Uterus (tissue), 3 donors: ENCODE measurements at regions not wholly inside any gene's neighbourhood (a gene's known extent, or its start where the extent isn't known, plus 50 kb on each side); places are given as distances from the start of the nearest gene placed in this dataset.
"Not testable (repeated sequence)": the region's sequence is repeated elsewhere in the genome, so short reads cannot be mapped to it uniquely, and the experiment has no call there.

Experiments used
- DNase-seq, 2 donors: peaks; one replicate each; pipeline ENCODE4 v3.0.0-alpha.2; 2019 to 2020
- H3K27ac ChIP-seq, 2 donors: fragments of 200-600 bp; sonication (generic); 1 replicate in 1 of 2; 2 replicates in 1 of 2; pipeline ENCODE4 v1.5.1; 2016 to 2018
- H3K27me3 ChIP-seq, 2 donors: fragments of 200-600 bp; sonication (generic); one replicate each; pipeline ENCODE4 v1.5.1; 2018 to 2019; ENCODE audit warnings: control low read depth in 1 of 2
- H3K36me3 ChIP-seq, 2 donors: fragments of 200-600 bp; sonication (generic); one replicate each; pipeline ENCODE4 v1.5.1; 2019; ENCODE audit warnings: control low read depth in 1 of 2
- H3K4me1 ChIP-seq, 2 donors: fragments of 200-600 bp; sonication (generic); one replicate each; pipeline ENCODE4 v1.5.1; 2018 to 2019; ENCODE audit warnings: control low read depth in 1 of 2
- H3K4me3 ChIP-seq, 2 donors: fragments of 200-600 bp; sonication (generic); 1 replicate in 1 of 2; 2 replicates in 1 of 2; pipeline ENCODE4 v1.5.1; 2018 to 2019; ENCODE audit warnings: mild to moderate bottlenecking in 1 of 2
- H3K9me3 ChIP-seq, 2 donors: fragments of 200-600 bp; sonication (generic); one replicate each; pipeline ENCODE4 v1.5.1; 2019; ENCODE audit warnings: control low read depth in 1 of 2
- CTCF ChIP-seq, 4 experiments: fragments of 200-600 bp in 2 of 4; fragments of 450-650 bp in 2 of 4; sonication (generic) in 2 of 4; IDR thresholded peaks; one replicate each; pipeline ENCODE4 v1.5.1; 2016 to 2019; ENCODE audit warnings: antibody characterized with exemption in 4 of 4, mild to moderate bottlenecking in 2 of 4, moderate library complexity in 1 of 4
- POLR2A ChIP-seq, 2 donors: fragments of 450-650 bp; IDR thresholded peaks; one replicate each; pipeline ENCODE4 v1.6.1; 2016; ENCODE audit warnings: antibody characterized with exemption in 2 of 2, mild to moderate bottlenecking in 1 of 2, moderate library complexity in 1 of 2
- intact Hi-C: fragments of 100-400 bp; cut with DNase I; formaldehyde crosslinking; loops from one replicate; pipeline ENCODE4 v1.15.1; 2023; ENCODE audit warnings: low total_unique reads
- donor health status: DM: yes; HTN: yes; CAD: no.

- no peak for TF ChIP-seq POLR2A (IDR thresholded peaks at IDR 0.05)
- TF ChIP-seq CTCF (IDR thresholded peaks at IDR 0.05), result no peak
- Histone ChIP-seq H3K9me3 (no peaks in the 10 kb centered on the region), H3K4me1 (no peaks in the 10 kb centered on the region), H3K27ac (no peak overlapping the region), H3K4me3 (no peak overlapping the region), H3K27me3 (no peaks in the 10 kb centered on the region), H3K36me3 (no peaks in the 10 kb centered on the region)
- DNase-seq, result no peak
- intact Hi-C loops, result no loop called here
These were observed 147.3 kb downstream of the DUSP10 start for GRCh38 chr1:221594576-221594975.

GRCh38 chr1:221598122-221598521 lies 143.8 kb downstream of the DUSP10 start:
- TF ChIP-seq POLR2A (IDR thresholded peaks at IDR 0.05) (no peak), CTCF (IDR thresholded peaks at IDR 0.05) (no peak)
- no peaks in the 10 kb centered on the region for H3K4me1 ChIP-seq
- H3K9me3 ChIP-seq, result no peaks in the 10 kb centered on the region
- H3K36me3 ChIP-seq, result no peaks in the 10 kb centered on the region
- no peak overlapping the region for H3K27ac ChIP-seq
- H3K4me3 ChIP-seq, result no peak overlapping the region
- intact Hi-C loops, result no loop called here
- no peak for DNase-seq
- H3K27me3 ChIP-seq, result no peaks in the 10 kb centered on the region

- intact Hi-C loops, result no loop called here
These were observed 140.7 kb downstream of the DUSP10 start for GRCh38 chr1:221601166-221601565.

DNA sequence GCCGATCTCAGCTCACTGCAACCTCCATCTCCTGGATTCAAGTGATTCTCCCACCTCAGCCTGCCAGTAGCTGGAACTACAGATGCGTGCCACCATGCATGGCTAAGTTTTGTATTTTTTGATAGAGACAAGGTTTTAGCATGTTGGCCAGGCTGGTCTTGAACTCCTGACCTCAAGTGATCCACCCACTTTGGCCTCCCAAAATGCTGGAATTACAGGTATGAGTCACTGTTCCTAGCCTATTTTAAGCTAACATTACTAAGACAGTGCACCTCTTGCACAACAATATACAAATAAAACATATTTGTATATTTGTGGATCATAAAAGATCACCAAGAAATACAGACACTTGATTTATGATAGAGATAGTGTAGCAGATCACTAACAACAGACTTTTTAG lies 139.1 kb downstream of the DUSP10 start:
- Histone ChIP-seq H3K4me3 (no peak overlapping the region), H3K4me1 (no peaks in the 10 kb centered on the region), H3K27ac (no peak overlapping the region), H3K9me3 (no peaks in the 10 kb centered on the region), H3K36me3 (no peaks in the 10 kb centered on the region), H3K27me3 (no peaks in the 10 kb centered on the region)
- TF ChIP-seq CTCF (IDR thresholded peaks at IDR 0.05), result no peak
- no peak for TF ChIP-seq POLR2A (IDR thresholded peaks at IDR 0.05)
- intact Hi-C loops, result no loop called here
- DNase-seq, result no peak

More at GRCh38 chr1:221601166-221601565, 140.7 kb downstream of the DUSP10 start:
- Histone ChIP-seq H3K27me3 (no peaks in the 10 kb centered on the region), H3K4me3 (no peak overlapping the region), H3K4me1 (no peaks in the 10 kb centered on the region), H3K9me3 (no peaks in the 10 kb centered on the region), H3K27ac (no peak overlapping the region), H3K36me3 (no peaks in the 10 kb centered on the region)
- no peak for DNase-seq
- no peak for TF ChIP-seq CTCF (IDR thresholded peaks at IDR 0.05)
- TF ChIP-seq POLR2A (IDR thresholded peaks at IDR 0.05), result no peak

DNA sequence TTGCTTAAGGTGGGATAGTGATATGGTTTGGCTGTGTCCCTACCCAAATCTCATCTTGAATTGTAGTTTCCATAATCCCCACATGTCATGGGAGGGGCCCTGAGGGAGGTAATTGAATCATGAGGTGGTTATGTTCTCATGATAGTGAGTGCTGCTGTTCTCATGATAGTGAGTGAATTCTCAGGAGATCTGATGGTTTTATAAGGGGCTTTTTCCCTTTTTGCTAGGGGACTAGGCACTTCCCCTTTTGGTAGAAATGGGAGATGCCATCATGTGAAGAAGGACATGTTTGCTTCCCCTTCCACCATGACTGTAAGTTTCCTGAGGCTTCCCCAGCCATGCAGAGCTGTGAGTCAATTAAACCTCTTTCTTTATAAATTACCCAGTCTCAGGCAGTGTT lies 137.5 kb downstream of the DUSP10 start:
- DNase-seq, H3K27ac ChIP-seq, H3K9me3 ChIP-seq, H3K36me3 ChIP-seq, H3K4me1 ChIP-seq, H3K27me3 ChIP-seq, H3K4me3 ChIP-seq, intact Hi-C loops: not testable (repeated sequence)

DNA sequence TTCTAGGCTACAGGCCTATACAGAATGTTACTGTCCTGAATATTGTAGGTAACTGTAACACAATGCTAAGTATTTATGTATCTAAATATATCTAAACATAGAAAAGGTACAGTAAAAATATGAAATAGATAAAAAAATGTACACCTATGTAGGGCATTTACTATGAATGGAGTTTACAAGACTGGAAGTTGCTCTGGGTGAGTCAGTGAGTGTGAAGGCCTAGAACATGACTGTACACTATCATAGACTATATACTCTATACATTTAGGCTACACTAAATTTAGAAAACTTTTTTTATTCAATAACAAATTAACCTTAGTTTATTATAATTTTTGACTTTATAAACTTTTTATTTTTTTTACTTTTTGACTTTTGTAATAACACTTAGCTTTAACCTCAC lies 136.9 kb downstream of the DUSP10 start:
- Histone ChIP-seq H3K4me3 (no peak overlapping the region), H3K27me3 (no peaks in the 10 kb centered on the region), H3K9me3 (no peaks in the 10 kb centered on the region), H3K4me1 (no peaks in the 10 kb centered on the region), H3K27ac (no peak overlapping the region), H3K36me3 (no peaks in the 10 kb centered on the region)
- no peak for TF ChIP-seq POLR2A (IDR thresholded peaks at IDR 0.05)
- no peak for TF ChIP-seq CTCF (IDR thresholded peaks at IDR 0.05)
- intact Hi-C loops, result no loop called here
- no peak for DNase-seq
